ENCODE measurements at regions not wholly inside any gene's neighbourhood (a gene's known extent, or its start where the extent isn't known, plus 50 kb on each side); places are given as distances from the start of the nearest gene placed in this dataset.

GRCh38 chr15:95994418-95994817 is 336.1 kb upstream of the NR2F2 start:
- TF ChIP-seq, protein P1, sequence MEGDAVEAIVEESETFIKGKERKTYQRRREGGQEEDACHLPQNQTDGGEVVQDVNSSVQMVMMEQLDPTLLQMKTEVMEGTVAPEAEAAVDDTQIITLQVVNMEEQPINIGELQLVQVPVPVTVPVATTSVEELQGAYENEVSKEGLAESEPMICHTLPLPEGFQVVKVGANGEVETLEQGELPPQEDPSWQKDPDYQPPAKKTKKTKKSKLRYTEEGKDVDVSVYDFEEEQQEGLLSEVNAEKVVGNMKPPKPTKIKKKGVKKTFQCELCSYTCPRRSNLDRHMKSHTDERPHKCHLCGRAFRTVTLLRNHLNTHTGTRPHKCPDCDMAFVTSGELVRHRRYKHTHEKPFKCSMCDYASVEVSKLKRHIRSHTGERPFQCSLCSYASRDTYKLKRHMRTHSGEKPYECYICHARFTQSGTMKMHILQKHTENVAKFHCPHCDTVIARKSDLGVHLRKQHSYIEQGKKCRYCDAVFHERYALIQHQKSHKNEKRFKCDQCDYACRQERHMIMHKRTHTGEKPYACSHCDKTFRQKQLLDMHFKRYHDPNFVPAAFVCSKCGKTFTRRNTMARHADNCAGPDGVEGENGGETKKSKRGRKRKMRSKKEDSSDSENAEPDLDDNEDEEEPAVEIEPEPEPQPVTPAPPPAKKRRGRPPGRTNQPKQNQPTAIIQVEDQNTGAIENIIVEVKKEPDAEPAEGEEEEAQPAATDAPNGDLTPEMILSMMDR (IDR thresholded peaks at IDR 0.05; ENCODE audit: borderline replicate concordance, insufficient read depth, low read depth, low read length): no peak
- no peak overlapping the region for H3K4me3 ChIP-seq (ENCODE audit: low read depth, low read length)

GRCh38 chr15:95995375-95996168 is 334.9 kb upstream of the NR2F2 start:
- H3K4me3 ChIP-seq (ENCODE audit: low read depth, low read length): no peak overlapping the region
- TF ChIP-seq, protein P1 (IDR thresholded peaks at IDR 0.05; ENCODE audit: borderline replicate concordance, insufficient read depth, low read depth, low read length): no peak

GRCh38 chr15:95996494-95996893 is 334.0 kb upstream of the NR2F2 start:
- TF ChIP-seq, protein P1 (IDR thresholded peaks at IDR 0.05; ENCODE audit: borderline replicate concordance, insufficient read depth, low read depth, low read length): no peak
- H3K4me3 ChIP-seq (ENCODE audit: low read depth, low read length): no peak overlapping the region

DNA sequence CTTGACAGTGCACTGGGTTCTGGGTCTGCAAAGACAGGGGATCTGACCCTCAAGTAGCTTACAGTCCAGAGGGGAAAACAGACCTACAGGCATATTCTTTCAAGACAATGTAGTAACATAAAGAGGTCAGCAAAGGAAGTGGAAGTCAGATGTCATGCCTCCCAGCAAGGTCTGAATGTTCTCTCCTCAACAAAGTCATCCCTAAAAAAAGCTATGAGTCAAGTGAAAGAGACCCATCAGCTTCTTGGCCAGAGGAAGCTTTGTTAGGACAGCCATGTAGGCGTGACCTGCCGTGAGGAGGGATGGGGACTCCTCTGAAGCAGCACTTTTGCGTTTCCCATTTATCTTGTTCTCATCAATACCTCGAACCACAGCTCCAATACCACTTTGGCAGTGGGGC is 331.6 kb upstream of the NR2F2 start:
- TF ChIP-seq, protein P1 (IDR thresholded peaks at IDR 0.05; ENCODE audit: borderline replicate concordance, insufficient read depth, low read depth, low read length): no peak
- H3K4me3 ChIP-seq (ENCODE audit: low read depth, low read length): no peak overlapping the region

DNA sequence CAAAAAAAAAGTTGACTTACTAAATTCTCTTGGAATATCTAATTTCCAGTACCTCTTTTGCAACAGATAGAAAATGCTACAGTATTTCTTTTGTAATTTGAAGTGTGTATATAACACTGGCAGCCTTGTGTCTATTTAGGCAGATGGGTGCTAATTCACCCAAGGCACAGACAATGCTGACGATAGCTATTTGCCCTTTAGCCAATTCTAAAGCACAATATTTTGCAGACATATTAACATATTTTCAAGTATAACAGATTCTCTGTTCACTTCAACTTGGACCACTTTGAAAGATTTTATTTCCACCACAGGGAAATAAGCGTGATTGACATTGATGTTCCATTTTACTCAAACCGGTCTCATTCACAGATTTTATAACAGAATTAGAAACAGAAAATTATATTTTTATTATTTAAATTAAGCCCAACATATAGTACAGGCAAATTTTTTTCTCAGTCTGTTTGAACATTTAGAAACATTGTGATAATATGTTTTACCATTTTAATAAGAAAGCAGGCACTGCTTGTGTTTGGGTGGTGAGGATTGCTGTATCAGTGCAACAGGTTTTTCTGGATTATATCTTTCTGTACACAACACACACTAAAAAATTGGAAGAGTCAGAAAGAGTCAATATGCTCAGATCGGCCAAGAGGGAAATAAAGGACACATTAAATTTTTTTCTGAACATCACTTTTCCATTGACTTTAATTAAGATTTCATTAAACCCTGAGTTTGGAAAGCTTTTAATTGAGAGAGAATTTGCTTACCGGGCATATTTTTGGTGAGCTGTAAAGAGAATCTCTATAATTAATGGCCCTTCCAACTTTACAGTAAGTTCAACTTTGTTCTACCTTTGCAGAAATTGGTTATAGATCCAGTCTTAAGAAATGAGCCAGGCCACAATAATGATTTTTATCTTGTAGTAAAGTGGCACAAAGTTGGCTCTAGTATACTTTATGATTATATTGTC is 327.3 kb upstream of the NR2F2 start:
- H3K4me3 ChIP-seq (ENCODE audit: low read depth, low read length): no peak overlapping the region
- TF ChIP-seq, protein P1 (IDR thresholded peaks at IDR 0.05; ENCODE audit: borderline replicate concordance, insufficient read depth, low read depth, low read length): no peak

- TF ChIP-seq, protein P1 (IDR thresholded peaks at IDR 0.05; ENCODE audit: borderline replicate concordance, insufficient read depth, low read depth, low read length): no peak
- H3K4me3 ChIP-seq (ENCODE audit: low read depth, low read length): no peak overlapping the region
Observed at GRCh38 chr15:96005906-96006305, 324.6 kb upstream of the NR2F2 start.
